Trophoblast cell (in vitro differentiated cells and primary cell): ENCODE measurements at regions not wholly inside any gene's neighbourhood (a gene's known extent, or its start where the extent isn't known, plus 50 kb on each side); places are given as distances from the start of the nearest gene placed in this dataset.

Experiments used
- DNase-seq, 2 donors: peaks; one replicate each; pipeline ENCODE4 v3.0.0-alpha.2; 2016
- H2AFZ ChIP-seq: 2 replicates; pipeline ENCODE4 v1.6.1; 2013; ENCODE audit warnings: low read length, moderate library complexity, mild to moderate bottlenecking; ENCODE audit not compliant: insufficient read depth, poor library complexity
- H2AK5ac ChIP-seq: 2 replicates; pipeline ENCODE4 v1.6.1; 2013; ENCODE audit warnings: mild to moderate bottlenecking, low read length
- H2BK120ac ChIP-seq: 2 replicates; pipeline ENCODE4 v1.6.1; 2013; ENCODE audit warnings: low read length, mild to moderate bottlenecking, moderate library complexity; ENCODE audit not compliant: insufficient read depth, poor library complexity
- H2BK12ac ChIP-seq: 2 replicates; pipeline ENCODE4 v1.6.1; 2013; ENCODE audit warnings: mild to moderate bottlenecking, low read length, moderate library complexity
- H2BK5ac ChIP-seq: 2 replicates; pipeline ENCODE4 v1.6.1; 2013; ENCODE audit warnings: low read length, low read depth, moderate library complexity, mild to moderate bottlenecking; ENCODE audit not compliant: poor library complexity
- H3K14ac ChIP-seq: 2 replicates; pipeline ENCODE4 v1.6.1; 2013; ENCODE audit warnings: mild to moderate bottlenecking, low read length
- H3K18ac ChIP-seq: 2 replicates; pipeline ENCODE4 v1.6.1; 2013; ENCODE audit warnings: mild to moderate bottlenecking, low read length
- H3K23ac ChIP-seq: 2 replicates; pipeline ENCODE4 v1.6.1; 2013; ENCODE audit warnings: low read length
- H3K27ac ChIP-seq: 2 replicates; pipeline ENCODE4 v1.5.1; 2013; ENCODE audit warnings: low read depth, mild to moderate bottlenecking, inconsistent platforms, low read length, moderate library complexity
- H3K27me3 ChIP-seq: 2 replicates; pipeline ENCODE4 v1.6.1; 2013; ENCODE audit warnings: inconsistent platforms, mild to moderate bottlenecking, low read length, moderate library complexity; ENCODE audit not compliant: insufficient read depth
- H3K36me3 ChIP-seq, 2 experiments: 1 replicate in 1 of 2; 2 replicates in 1 of 2; pipeline ENCODE4 v1.6.1; 2013; ENCODE audit warnings: low read length in 2 of 2, mild to moderate bottlenecking in 2 of 2, moderate library complexity in 1 of 2; ENCODE audit not compliant: insufficient read depth in 2 of 2, control insufficient read depth in 1 of 2
- H3K4ac ChIP-seq: 2 replicates; pipeline ENCODE4 v1.6.1; 2013; ENCODE audit warnings: low read depth, mild to moderate bottlenecking, low read length, moderate library complexity
- H3K4me1 ChIP-seq, 2 experiments: 1 replicate in 1 of 2; 2 replicates in 1 of 2; pipeline ENCODE4 v1.6.1; 2013; ENCODE audit warnings: low read length in 2 of 2, mild to moderate bottlenecking in 2 of 2, moderate library complexity in 1 of 2; ENCODE audit not compliant: insufficient read depth in 2 of 2, control insufficient read depth in 1 of 2
- H3K4me2 ChIP-seq: 2 replicates; pipeline ENCODE4 v1.6.1; 2013; ENCODE audit warnings: inconsistent platforms, mild to moderate bottlenecking, low read length, moderate library complexity
- H3K4me3 ChIP-seq: 2 replicates; pipeline ENCODE4 v1.5.1; 2013; ENCODE audit warnings: mild to moderate bottlenecking, low read depth, low read length, inconsistent platforms
- H3K79me1 ChIP-seq: one replicate; pipeline ENCODE4 v1.6.1; 2013; ENCODE audit warnings: low read length
- H3K79me2 ChIP-seq: 2 replicates; pipeline ENCODE4 v1.6.1; 2013; ENCODE audit warnings: low read length, mild to moderate bottlenecking; ENCODE audit not compliant: control insufficient read depth, insufficient read depth, poor library complexity
- H3K9ac ChIP-seq: 2 replicates; pipeline ENCODE4 v1.6.1; 2013; ENCODE audit warnings: mild to moderate bottlenecking, low read length
- H3K9me3 ChIP-seq: 2 replicates; pipeline ENCODE4 v1.6.1; 2013; ENCODE audit warnings: low read depth, mild to moderate bottlenecking, control low read depth, inconsistent platforms, low read length; ENCODE audit not compliant: insufficient read depth
- H4K12ac ChIP-seq: 2 replicates; pipeline ENCODE4 v1.6.1; 2013; ENCODE audit warnings: low read depth, mild to moderate bottlenecking, low read length, moderate library complexity
- H4K8ac ChIP-seq: 2 replicates; pipeline ENCODE4 v1.6.1; 2013; ENCODE audit warnings: low read depth, mild to moderate bottlenecking, low read length, moderate library complexity
- H4K91ac ChIP-seq: one replicate; pipeline ENCODE4 v1.6.1; 2013; ENCODE audit warnings: low read depth, mild to moderate bottlenecking, low read length, moderate library complexity
- WGBS: extraction: QIAGEN DNeasy Blood & Tissue Kit; methylation state at CpG from one replicate; pipeline ENCODE4 v1.1.7; 2013; ENCODE audit warnings: missing lambda C conversion rate; ENCODE audit not compliant: insufficient read length, insufficient coverage; ENCODE audit errors: extremely low coverage; 5-methylcytosine and 5-hydroxymethylcytosine counted together

- H2BK120ac ChIP-seq = no peak overlapping the region
- H3K14ac ChIP-seq = no peak overlapping the region
- peaks cover 4 to 8% of the 10 kb centered on the region in 2 experiments for H3K4me1 ChIP-seq
- H2BK12ac ChIP-seq = no peak overlapping the region
- no peaks in the 10 kb centered on the region for H3K36me3 ChIP-seq
- no peak overlapping the region for H3K18ac ChIP-seq
- no peak overlapping the region for H3K9ac ChIP-seq
- H4K12ac ChIP-seq = no peak overlapping the region
- no peak overlapping the region for H2AK5ac ChIP-seq
- no peak overlapping the region for H2BK5ac ChIP-seq
- H3K9me3 ChIP-seq = no peaks in the 10 kb centered on the region
- H3K27ac ChIP-seq = no peak overlapping the region
- H3K4me2 ChIP-seq = no peak overlapping the region
- no peak overlapping the region for H2AFZ ChIP-seq
- H3K79me1 ChIP-seq = no peaks in the 10 kb centered on the region
- peak overlapping the region; percentile 11 for H4K8ac ChIP-seq
- H3K79me2 ChIP-seq = no peaks in the 10 kb centered on the region
- H4K91ac ChIP-seq = no peak overlapping the region
- no peak overlapping the region for H3K4ac ChIP-seq
- no peak overlapping the region for H3K4me3 ChIP-seq
- WGBS = no CpG with 5 or more reads among the region's 4 CpGs
- no peaks in the 10 kb centered on the region for H3K27me3 ChIP-seq
- H3K23ac ChIP-seq = no peak overlapping the region
- DNase-seq = no peak
Measured at GRCh38 chr1:222909586-222909985, 94.7 kb downstream of the DISP1 start.

DNA sequence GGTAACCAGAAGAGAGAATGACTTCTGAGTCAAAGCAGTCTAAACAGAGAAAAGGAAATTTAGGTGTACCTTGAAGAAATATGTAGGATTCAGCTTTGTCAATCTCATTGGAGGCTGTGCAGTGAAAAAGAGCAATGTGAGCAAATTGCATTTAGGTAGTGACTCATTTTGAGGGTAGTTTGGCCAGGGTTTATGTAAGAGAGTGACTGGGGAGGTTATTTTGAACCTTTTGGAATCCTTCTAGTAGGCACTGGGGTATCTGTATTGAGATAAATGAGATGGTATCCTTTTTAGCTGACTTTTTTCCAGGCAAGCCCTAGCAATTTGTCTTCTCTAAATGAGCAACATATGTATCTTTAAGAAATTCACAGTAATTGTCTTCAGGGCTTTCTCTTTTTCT lies 95.9 kb downstream of the DISP1 start:
- DNase-seq = no peak
- Histone ChIP-seq H2AK5ac (no peak overlapping the region), H3K4me2 (no peak overlapping the region), H2AFZ (no peak overlapping the region), H3K36me3 (no peaks in the 10 kb centered on the region), H3K79me2 (no peaks in the 10 kb centered on the region), H2BK5ac (no peak overlapping the region), H4K91ac (no peak overlapping the region), H2BK120ac (no peak overlapping the region), H3K27ac (no peak overlapping the region), H3K14ac (no peak overlapping the region), H2BK12ac (no peak overlapping the region), H4K8ac (no peak overlapping the region), H3K4me1 (peaks cover 4 to 8% of the 10 kb centered on the region in 2 experiments), H4K12ac (no peak overlapping the region), H3K9ac (no peak overlapping the region), H3K18ac (no peak overlapping the region), H3K27me3 (no peaks in the 10 kb centered on the region), H3K9me3 (no peaks in the 10 kb centered on the region), H3K4me3 (no peak overlapping the region), H3K4ac (no peak overlapping the region), H3K79me1 (no peaks in the 10 kb centered on the region), H3K23ac (no peak overlapping the region)

DNA sequence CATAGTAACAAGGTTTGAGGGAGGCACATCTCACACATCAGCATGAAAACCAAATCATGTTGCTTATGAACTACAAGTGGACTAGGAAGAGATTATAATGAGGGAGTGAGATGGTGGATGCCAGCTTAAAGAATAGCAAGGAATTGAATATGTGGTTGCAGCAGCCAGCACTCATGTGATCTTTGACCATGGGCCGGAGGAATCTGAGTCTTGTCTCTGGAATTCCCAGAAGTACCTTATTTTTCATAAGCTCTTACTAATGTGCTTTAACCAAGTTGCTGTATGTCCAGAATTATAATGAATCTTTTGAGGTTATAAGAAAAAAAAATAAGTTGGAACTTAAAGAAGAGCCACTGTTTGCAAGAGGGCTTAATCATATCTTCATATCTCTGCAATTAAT lies 97.0 kb downstream of the DISP1 start:
- Histone ChIP-seq H3K4me1 (peaks cover 4 to 8% of the 10 kb centered on the region in 2 experiments), H3K14ac (no peak overlapping the region), H3K23ac (no peak overlapping the region), H4K91ac (no peak overlapping the region), H3K9ac (no peak overlapping the region), H2BK12ac (no peak overlapping the region), H2AK5ac (no peak overlapping the region), H3K27ac (no peak overlapping the region), H4K8ac (no peak overlapping the region), H3K79me1 (no peaks in the 10 kb centered on the region), H3K4ac (no peak overlapping the region), H2BK120ac (no peak overlapping the region), H3K36me3 (no peaks in the 10 kb centered on the region), H4K12ac (no peak overlapping the region), H3K27me3 (no peaks in the 10 kb centered on the region), H3K9me3 (no peaks in the 10 kb centered on the region), H2BK5ac (no peak overlapping the region), H3K18ac (no peak overlapping the region), H3K4me2 (no peak overlapping the region), H3K4me3 (no peak overlapping the region), H3K79me2 (no peaks in the 10 kb centered on the region), H2AFZ (no peak overlapping the region)
- DNase-seq = peak; percentile 14 to 19
- WGBS = no CpG with 5 or more reads among the region's 1 CpG

- Histone ChIP-seq H2AK5ac (no peak overlapping the region), H4K12ac (no peak overlapping the region)
Measured at GRCh38 chr1:222912730-222913129, 97.9 kb downstream of the DISP1 start.

More at GRCh38 chr1:222912730-222913129, 97.9 kb downstream of the DISP1 start:
- H3K9ac ChIP-seq = no peak overlapping the region
- H2AFZ ChIP-seq = no peak overlapping the region
- no peak overlapping the region for H3K4me2 ChIP-seq
- no peaks in the 10 kb centered on the region for H3K27me3 ChIP-seq
- no peak overlapping the region for H3K18ac ChIP-seq
- no peak overlapping the region for H2BK12ac ChIP-seq
- no peaks in the 10 kb centered on the region for H3K36me3 ChIP-seq
- no peak overlapping the region for H3K23ac ChIP-seq
- no peak overlapping the region for H2BK120ac ChIP-seq
- H3K9me3 ChIP-seq = no peaks in the 10 kb centered on the region
- no peak overlapping the region for H4K91ac ChIP-seq
- no peaks in the 10 kb centered on the region for H3K79me2 ChIP-seq
- peaks cover 4 to 8% of the 10 kb centered on the region in 2 experiments for H3K4me1 ChIP-seq
- no peak overlapping the region for H4K8ac ChIP-seq
- H3K4ac ChIP-seq = no peak overlapping the region
- DNase-seq = no peak
- no peak overlapping the region for H2BK5ac ChIP-seq
- H3K14ac ChIP-seq = no peak overlapping the region
- H3K27ac ChIP-seq = no peak overlapping the region
- no peaks in the 10 kb centered on the region for H3K79me1 ChIP-seq
- no peak overlapping the region for H3K4me3 ChIP-seq
